Middle frontal gyrus (tissue), 1 donor: ENCODE measurements at regions not wholly inside any gene's neighbourhood (a gene's known extent, or its start where the extent isn't known, plus 50 kb on each side); places are given as distances from the start of the nearest gene placed in this dataset.
"Not testable (repeated sequence)": the region's sequence is repeated elsewhere in the genome, so short reads cannot be mapped to it uniquely, and the experiment has no call there.

ENCODE experiments used
- DNase-seq: peaks from one replicate; pipeline ENCODE4 v3.0.0-alpha.2; 2015; ENCODE audit warnings: low spot score; ENCODE audit errors: extremely low spot score

GRCh38 chr2:14975381-14975780 lies 342.9 kb downstream of the LRATD1 start:
- no peak for DNase-seq

- no peak for DNase-seq
These were observed 344.5 kb downstream of the LRATD1 start for GRCh38 chr2:14977021-14977420.

GRCh38 chr2:14978845-14979244 lies 346.3 kb downstream of the LRATD1 start:
- DNase-seq: no peak

- no peak for DNase-seq
These were observed 350.3 kb downstream of the LRATD1 start for GRCh38 chr2:14982790-14983189.

- DNase-seq: no peak
These were observed 356.1 kb downstream of the LRATD1 start for GRCh38 chr2:14988600-14988999.

GRCh38 chr2:14991723-14992122 lies 359.2 kb downstream of the LRATD1 start:
- DNase-seq: no peak

GRCh38 chr2:14994721-14995120 lies 362.2 kb downstream of the LRATD1 start:
- DNase-seq: no peak

- DNase-seq: no peak
These were observed 364.0 kb downstream of the LRATD1 start for GRCh38 chr2:14996351-14997014.

GRCh38 chr2:14998546-14998945 lies 366.0 kb downstream of the LRATD1 start:
- no peak for DNase-seq

- DNase-seq: no peak
These were observed 366.7 kb downstream of the LRATD1 start for GRCh38 chr2:14999114-14999661.

- not testable (repeated sequence) for DNase-seq
These were observed 370.0 kb downstream of the LRATD1 start for GRCh38 chr2:15002519-15002918.

- DNase-seq: no peak
These were observed 374.1 kb downstream of the LRATD1 start for GRCh38 chr2:15006667-15007066.

- no peak for DNase-seq
These were observed 377.2 kb downstream of the LRATD1 start for GRCh38 chr2:15009681-15010080.

- DNase-seq: no peak
These were observed 377.8 kb downstream of the LRATD1 start for GRCh38 chr2:15010346-15010745.

- DNase-seq: no peak
These were observed 386.3 kb downstream of the LRATD1 start for GRCh38 chr2:15018814-15019213.

- no peak for DNase-seq
These were observed 390.7 kb downstream of the LRATD1 start for GRCh38 chr2:15023221-15023620.

GRCh38 chr2:15028406-15028805 lies 395.9 kb downstream of the LRATD1 start:
- DNase-seq: no peak

GRCh38 chr2:15031745-15032240 lies 399.3 kb downstream of the LRATD1 start:
- no peak for DNase-seq

GRCh38 chr2:15034246-15034645 lies 401.7 kb downstream of the LRATD1 start:
- no peak for DNase-seq

- DNase-seq: no peak
These were observed 402.3 kb downstream of the LRATD1 start for GRCh38 chr2:15034860-15035259.

GRCh38 chr2:15038366-15039364 lies 406.1 kb downstream of the LRATD1 start:
- no peak for DNase-seq
